ENCODE measurements at regions not wholly inside any gene's neighbourhood (a gene's known extent, or its start where the extent isn't known, plus 50 kb on each side); places are given as distances from the start of the nearest gene placed in this dataset.

DNA sequence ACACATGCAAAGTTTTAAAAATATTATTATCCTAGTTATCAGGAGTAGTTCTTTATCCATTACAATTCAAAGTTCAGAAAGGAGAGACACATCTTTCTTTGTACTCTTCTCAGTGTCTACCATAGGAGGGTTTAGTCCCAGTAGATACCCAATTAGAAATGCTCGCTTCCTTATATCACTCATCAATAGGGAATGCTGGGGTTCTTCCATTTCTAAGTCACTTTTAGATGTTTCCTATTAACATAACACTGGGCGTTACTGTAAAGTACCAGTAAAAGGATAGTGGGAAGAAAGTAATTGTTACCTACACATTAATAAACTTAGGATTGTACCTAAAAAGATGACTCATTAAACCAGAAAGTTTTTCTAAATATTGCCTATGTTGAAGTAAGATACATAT, 348.3 kb upstream of the CDH6 start:
- no peak for DNase-seq

DNA sequence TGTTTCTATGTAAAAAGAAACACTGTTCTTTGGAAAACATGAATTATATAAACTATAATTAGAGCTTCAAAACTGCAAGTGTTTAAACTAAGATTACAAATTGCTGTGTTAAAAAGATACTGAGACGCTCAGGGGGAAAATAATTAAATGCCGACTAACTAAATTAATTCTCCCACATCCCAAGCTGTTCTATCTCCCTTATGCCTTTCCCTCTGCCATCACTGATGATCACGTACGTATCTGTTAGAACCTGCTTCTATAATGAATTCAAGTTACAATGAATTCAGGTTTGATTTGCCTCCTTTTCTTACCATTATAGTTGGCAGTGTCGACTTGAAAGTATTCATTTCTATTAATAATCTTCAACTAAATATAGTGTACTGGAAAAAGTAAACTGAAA, 349.9 kb upstream of the CDH6 start:
- no peak for DNase-seq

DNA sequence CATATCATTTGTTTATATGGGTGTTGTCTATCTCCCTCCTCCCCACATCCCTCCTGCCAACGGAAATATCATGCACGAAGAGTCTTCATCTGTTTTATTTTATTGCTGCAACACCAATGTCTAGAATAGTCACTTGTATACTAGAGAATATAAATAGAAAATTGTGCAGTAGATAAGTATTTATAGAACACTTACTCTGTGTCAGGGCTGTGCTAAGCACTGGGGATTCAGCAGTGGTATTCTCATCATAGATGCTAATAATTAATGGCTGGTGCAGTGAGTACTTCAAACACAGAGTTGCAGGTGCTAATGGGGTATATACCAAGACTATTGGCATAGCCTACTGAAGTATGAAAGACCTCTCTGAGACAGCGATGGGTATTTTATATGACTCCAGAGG, 353.5 kb upstream of the CDH6 start:
- no peak for DNase-seq

DNA sequence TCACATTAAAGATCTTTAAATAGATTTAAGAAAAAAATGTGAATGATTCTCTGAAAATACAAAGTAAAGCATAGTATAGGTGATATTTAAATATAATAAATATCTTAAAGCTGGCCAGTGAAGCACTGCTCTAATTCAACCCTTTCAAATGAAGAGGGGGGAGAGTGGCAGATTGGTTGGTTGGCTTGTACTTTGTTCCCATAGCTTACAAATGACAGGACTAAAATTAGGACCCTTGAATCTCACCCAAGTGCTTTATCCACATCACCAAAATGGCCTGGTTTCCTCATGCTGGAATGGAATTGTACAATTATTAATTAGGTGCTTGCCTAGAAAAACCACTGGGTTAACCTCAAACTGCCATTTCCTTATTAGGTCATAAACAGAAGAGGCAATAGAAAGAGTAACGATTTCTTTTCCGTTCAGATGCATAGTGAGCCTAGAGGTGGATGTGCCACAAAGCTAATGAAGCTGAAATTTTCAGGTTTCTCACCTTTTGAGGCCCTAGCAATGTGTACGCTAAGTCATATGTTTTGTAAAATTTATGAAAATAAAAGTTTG, 354.5 kb upstream of the CDH6 start:
- no peak for DNase-seq

DNA sequence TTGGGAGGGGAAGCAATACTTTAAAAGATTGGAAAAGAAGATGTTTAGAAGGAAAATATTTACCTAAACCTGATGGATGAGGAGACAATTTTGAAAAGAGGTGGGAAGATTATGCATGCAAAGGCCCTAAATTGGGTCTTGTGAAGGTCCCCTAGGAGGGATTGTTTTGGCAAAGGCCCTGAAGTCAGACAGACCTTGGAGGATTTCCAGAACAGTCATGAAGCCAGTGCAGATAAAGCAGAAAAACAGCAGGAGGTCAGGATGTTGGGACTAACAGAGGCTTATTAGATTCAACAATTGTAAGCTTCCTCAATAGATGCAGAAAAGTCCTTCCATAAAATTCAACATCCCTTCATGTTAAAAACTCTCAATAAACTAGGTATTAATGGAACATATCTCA, 361.0 kb upstream of the CDH6 start:
- peak in 1 of 2 experiments; percentile 12 for DNase-seq

DNA sequence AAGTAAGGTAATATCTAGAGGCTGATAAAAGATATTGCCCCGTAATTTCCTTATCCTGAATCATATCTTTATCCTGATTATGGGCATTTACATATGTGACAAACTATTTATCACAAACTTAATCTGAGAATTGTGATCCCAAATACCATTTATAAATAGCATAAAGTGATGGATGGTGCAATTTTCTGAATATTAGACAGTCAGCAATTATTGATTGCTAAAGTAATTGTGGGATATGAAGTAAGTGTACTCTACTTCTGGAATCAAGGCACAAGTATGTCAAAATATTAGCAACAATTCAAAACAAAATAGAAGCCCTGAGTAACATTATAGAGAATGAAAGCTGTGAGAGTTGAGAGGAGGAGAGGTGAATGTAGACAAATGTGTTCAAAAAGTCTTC, 361.9 kb upstream of the CDH6 start:
- no peak for DNase-seq

DNA sequence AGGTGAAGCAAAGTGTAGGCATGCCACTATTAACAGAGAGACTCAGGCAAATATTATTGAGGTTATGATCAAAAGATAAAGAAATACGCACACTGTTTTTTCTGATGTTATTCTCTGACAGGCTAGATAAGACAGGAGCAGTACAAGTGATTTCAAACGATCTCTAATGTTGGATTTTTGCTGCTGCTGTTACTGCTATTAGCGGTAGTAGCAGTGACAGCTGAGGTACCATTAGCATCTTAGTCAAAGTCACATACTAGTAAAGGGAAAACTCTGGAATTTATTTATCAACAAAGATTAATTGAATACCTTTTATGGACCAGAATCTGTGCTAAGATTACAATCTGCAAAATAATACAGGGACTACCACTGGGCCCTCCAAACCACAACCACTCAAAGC, 362.4 kb upstream of the CDH6 start:
- no peak for DNase-seq

DNA sequence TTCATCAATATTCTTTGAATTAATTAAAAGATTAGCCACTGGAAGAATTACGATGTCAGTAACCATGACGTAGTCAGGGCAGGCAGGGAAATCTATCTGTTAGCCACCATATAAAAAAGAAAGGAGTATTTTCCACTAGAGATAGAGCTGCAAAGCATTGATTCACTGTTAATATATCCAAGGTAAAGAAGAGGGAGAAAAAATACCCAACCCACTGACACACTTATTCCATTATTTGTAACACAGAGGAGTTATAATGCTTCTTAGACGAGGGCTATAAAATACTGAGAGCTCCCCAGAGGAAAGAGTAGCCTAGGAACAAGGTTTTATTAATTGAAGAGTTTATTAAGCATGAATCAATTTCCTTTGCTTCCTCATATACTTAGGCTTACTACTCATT, 382.2 kb upstream of the CDH6 start:
- DNase-seq, result no peak

DNA sequence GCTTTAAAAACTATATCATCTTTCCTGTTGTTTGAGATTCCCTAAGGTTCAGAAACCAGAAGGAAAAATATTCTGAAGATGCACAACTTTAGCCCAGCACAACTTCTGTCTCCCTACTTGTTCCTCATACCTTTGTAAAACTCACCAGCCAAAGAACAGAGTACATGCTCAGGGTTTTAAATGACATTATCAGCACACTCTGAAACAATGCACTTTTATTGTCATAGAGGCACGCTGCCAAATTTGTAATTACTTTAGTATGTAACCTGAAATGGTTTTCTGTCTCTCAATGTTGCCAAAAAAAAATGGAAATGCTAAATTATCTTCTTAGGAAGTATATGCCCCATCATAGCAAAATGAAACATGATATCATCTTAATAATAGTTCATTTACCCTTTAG, 383.6 kb upstream of the CDH6 start:
- DNase-seq, result no peak

DNA sequence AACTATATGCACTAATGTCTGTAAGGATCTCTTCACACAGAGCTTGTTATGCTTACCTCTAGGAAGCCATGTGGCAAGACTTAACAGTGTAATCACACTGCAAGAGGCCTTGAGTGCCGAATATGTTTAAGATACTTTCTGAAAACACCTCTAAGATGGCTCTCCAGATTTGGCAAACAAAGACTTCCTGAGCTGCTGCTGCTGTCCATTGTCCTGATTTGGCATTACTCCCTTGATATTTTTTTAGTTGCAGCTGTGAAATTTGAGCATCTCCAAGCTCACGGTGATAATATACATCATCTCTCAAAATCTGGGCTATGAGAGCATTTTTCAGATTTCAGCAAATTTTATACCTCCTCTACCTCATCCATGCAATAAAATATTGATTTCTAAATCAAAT, 384.5 kb upstream of the CDH6 start:
- DNase-seq, result no peak

DNA sequence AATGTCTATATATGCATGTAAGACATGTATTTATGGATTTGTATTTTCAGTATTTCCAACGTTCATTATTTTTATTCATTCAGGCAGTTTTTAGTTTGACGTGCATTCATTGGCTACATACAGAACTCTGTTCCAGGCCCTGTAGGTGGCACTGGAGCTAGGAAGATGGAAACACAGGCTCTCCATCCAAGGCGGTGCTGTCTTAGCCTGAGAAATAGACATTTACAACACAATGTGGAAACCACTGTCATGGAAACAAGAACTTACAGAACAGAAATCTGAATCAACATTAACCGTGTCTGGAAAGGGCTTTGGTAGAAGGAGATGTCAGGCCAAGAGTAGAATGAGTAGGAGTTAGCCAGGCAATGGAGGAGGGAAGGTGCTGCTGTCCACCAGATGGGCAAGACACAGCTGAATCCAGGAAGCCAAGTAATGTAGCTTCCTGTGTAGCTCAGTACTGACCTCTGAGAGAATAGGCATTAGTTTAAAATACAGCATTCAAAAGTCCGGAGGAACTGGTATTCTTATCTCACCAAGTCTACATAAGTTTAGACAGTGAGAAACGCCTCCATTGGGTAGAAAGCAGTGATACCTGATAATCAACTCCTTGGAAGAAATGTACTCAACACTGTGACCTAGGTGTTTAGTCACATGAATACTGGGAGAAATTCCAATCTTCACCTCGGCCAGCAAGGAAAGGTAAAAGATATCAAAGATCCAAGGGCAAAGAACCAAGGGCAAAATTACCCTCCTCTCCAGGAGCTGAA, 388.6 kb upstream of the CDH6 start:
- no peak for DNase-seq

DNA sequence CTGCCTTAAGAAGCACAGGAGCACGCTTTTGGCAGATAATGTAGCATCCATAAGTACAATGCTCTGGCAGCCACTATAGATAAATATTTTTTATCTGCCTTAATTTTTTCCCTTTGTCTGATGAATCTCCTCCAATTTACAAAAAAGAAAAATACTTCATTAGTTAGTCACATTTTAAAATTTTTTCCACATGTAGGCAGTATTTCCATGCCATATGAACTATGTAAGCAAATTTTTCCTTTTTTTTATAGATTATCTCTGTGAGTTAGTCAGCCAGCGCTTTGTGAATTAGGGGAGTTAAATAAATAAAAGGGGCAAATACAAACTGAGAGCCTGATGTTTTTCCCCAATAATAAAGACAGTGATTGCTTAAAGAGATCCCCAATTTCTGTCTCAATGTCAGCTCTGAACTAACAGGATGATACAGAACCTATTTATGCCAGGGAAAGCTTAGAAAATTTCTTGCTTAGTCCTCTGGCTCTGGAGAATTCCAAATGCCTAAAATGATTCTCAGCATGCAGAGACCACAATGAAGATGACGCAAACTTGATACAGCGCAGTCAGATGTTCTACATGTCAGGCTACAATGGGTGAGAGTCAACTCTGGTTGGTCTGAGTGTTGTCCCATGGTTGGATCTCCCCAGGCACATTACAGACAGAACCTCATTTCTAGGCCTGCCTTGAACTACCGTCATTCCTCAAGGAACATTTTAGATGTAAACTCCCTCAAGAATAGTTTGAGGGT, 390.4 kb upstream of the CDH6 start:
- no peak for DNase-seq

DNA sequence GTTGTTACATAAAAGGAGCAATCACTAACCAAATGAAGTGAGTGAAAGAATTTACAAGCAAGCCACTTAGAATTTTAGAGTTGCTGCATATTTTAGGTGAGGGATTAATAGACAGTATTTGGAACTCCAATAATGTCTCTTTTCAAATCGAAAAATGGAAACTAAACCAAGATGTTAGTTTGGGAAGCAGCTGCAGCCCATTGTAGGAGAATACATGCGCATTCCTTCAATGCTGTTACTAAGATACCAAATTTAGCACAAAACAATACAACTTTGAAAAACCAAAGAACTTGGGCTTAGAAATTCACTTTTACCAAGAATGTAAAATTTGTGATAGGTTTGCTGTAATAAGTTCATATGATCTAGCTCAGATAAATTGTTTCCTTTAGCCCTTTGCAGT, 411.8 kb upstream of the CDH6 start:
- no peak for DNase-seq

DNA sequence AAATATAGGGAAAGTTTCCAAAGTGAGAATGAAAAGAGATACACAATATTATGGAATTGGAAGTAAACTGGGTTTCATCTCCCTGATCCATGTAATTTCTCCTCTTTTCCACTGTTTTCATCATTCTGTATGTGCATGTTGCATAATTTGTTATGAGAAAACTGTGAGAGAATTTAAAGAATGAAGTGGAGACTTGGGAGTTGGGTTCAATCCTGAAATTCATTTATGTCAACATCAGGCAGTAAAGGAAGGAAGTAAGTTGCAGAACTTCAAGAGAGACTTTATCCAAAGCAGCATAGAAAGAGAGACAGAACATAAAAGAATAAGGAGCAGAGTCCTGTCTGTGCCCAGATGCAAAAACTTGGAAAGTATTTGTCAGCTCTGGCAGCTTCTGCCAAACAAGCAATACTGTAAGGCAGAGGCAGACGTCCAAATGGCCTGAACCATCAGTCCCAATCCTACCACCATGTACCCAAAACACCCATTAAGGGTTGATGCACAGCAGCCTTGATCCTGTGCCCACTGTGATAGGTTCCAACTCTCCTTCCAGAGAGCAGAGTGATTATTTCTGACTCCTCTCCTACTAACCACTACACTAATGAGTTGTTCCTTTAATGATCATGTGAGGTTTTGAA, 425.3 kb upstream of the CDH6 start:
- DNase-seq, result no peak

DNA sequence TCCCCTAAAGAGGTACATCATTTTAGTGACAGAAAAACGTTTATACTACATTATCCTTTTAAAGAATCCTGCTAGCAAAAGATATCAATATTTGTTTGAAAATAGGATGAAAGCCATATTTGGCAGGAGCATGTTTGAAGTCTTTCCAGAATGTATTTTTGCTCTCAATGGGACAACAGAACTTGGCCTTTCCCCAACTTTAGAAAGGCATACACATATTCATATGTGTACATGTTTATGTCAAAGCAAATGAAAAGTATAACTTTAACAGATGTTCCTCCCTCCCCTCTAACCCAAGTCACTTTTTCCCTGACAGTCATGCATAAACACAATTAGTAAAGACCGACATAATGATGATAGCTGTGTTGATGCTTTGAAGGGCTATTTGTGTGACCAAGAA, 427.8 kb upstream of the CDH6 start:
- no peak for DNase-seq

DNA sequence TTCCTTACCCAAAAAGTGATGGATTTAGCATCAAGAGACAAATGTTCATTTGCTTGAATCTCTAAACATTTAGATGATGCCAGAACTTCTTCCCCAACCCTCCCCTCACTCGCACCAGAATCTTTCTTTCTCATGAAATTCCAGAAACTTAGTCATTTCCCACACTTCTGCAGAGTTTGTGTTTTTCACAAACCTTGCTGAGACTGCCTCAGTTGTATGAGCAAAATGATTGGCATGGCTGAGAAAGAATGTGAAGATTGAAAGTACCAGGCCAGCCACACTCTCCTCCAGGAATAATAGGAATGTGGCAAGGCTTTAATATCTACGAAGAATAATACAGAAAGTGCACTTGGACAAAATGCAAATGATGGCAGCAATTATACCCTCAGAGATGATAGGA, 428.3 kb upstream of the CDH6 start:
- no peak for DNase-seq

DNA sequence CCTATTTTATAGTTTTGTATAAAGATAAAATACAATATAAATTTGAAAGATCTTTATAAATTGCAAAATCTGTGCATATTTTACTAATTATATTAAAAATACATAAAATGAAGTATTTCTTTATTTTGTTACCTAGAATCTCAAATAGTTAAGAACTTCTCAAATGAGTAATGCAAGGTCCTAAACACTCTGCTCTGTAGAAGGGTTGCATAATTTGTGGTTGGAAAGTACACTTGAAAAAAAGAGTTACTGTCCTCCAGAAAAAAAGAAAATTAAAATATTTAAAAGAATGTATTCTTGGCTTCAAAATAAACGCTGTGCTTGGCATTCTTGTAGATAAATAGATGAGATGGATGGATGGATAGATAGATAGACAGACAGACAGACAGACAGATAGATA, 428.8 kb upstream of the CDH6 start:
- DNase-seq, result no peak

DNA sequence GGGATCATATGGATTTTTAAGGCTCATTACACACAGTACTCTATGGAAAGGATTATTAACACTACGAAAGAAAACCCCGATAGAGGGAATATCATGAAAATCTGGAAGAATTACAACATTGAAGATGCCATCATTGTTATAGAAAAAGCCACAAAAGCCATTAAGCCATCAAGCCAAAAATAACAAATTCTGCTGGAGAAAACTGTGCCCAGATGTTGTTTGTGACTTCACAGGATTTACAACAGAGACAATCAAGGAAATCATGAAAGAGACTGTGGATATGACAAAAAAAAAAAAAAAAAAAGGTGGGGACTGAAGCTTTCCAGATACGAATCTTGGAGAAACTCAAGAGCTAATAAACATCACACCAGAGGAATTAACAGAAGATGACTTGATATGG, 433.8 kb upstream of the CDH6 start:
- DNase-seq, result no peak

DNA sequence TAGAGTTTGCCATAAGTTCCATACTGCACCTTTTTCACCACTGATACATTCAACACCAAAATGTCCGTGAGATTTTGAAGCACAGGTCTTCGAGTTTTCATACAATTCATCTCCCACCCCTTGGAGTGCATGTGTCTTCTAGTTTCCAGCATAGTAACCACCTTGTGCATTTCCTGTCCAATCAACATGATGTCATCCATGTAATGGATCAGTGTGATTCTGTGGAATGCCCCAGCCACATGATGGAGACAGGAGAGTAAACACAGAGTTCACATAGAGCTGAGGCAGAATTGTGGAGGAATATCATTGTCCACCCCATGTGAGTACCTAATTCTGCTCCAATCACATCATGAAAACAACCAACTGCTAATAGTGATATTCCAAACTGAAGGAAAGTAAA, 441.5 kb upstream of the CDH6 start:
- no peak for DNase-seq

DNA sequence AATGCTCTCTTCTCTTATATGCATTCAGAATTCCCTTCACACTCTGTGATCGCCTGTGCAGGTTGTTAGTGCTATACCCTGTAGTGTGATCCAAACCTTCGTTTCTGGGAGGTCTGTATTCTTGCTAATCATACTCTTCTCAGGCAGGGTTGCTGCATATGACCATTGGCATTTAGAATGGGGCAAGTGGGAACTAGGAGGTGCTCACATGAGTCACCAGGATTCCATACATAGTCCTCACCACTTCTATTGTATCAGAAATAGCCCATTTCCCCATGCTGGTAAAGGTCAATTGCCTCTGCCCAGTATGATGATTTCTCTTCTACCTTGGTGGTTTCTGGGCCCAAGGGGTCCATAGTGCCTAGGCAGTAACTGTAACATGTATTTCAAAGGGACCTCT, 443.5 kb upstream of the CDH6 start:
- no peak for DNase-seq

DNA sequence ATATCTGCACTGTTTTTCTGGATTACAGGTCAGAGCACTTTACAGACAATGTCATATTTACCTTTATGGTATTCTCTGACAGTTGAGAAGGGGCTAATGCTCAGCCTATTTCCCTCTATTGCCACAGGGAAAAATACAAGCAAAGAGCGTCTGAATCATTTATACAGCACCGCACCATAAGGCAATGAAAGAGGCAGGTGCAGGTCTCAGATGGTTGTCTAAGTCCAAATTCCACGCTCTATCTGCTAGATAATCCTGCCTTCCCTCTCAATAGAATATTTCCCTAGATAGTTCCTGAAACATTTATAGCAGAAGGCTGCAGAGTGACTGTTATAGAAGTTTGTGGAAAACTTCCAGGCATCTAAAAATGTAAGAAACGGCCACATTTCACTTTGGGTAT, 446.1 kb upstream of the CDH6 start:
- DNase-seq, result no peak

DNA sequence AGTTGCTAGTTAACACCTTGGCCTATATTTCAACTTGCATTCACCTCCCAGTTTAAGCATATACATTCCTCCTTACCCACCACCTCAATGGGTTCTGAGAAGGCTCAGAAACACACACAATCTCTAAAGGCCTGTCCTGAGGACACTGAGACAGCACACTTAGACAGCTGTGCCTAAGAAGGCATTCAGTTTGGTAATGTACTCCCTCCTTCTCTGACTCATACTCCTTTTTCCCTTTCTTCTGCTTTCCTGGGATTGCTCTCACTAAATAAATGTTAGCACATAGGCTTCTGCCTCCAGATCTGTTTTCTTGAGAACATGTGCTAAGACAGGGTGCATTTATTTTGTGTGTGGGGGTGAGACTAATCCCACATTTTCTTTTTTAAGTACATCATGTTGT, 456.8 kb upstream of the CDH6 start:
- DNase-seq, result no peak

DNA sequence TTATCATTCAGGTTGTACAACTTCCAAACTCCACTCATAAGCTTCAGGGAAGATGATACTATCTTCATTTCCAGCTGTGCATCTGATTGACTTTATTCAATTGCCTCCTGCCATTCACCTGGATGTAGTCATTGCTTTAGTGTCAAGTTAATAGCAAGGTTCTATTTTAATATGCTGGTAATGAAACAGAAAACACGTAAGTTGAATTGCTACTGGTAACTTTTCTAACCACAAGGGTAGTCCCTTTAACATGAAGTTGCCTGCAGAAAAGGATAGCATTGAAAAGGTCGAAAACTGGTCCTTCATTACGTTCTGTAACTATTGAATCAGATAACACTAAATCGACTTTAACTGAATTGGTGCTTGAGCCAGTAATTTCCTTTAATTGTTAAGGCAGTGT, 459.4 kb upstream of the CDH6 start:
- DNase-seq, result no peak

DNA sequence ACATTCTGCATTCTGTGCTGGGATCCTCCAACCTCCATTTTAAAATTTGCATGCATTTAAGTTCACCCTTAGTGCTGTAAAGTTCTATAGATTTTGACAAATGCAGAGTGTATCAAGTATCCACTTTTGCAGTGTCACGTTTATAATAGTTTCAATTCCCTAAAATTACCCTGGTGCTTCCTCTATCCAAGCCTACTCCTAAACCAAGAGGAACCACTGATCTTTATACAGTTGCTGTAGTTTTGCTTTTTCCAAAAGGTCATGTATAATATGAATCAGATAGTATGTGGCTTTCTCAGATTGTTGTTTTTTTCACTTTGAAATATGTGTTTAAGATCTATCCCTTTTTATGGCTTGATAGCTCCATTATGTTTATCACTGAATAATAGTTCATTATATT, 468.4 kb upstream of the CDH6 start:
- DNase-seq, result no peak
